Stimulated activated CD8-positive, alpha-beta memory T cell treated with anti-CD3 and anti-CD28 coated beads, Interleukin-12 subunit alpha, Interleukin-12 subunit beta, amount 100 ng/mL, for 24 hours (primary cell): ENCODE measurements at regions not wholly inside any gene's neighbourhood (a gene's known extent, or its start where the extent isn't known, plus 50 kb on each side); places are given as distances from the start of the nearest gene placed in this dataset.

Experiments used
- DNase-seq: peaks from one replicate; pipeline ENCODE4 v3.0.0-alpha.2; 2020; ENCODE audit errors: extremely low read depth

DNA sequence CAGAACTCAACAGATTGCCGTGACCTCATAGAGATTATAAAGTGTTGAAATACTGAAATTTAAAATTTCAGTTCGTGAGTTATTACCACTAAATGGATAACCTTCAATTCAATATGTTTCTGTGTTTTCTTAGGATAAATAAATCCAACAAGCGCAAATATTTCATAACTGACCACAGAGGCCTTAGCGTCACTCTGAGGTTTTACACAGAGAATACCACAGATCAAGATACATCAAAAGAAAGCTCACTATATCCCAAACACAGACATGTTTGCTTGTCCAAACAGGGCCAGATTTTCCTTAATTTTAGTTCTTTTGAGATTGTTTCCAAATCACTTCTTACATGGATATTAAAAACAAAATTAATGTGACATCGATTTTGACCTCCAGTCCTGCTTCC, 235.8 kb downstream of the EFNB2 start:
- DNase-seq = no peak

- DNase-seq = no peak
Measured at GRCh38 chr13:106297283-106297682, 238.2 kb downstream of the EFNB2 start.

GRCh38 chr13:106296723-106297122, 238.7 kb downstream of the EFNB2 start:
- DNase-seq = no peak

GRCh38 chr13:106295971-106296370, 239.5 kb downstream of the EFNB2 start:
- no peak for DNase-seq

DNA sequence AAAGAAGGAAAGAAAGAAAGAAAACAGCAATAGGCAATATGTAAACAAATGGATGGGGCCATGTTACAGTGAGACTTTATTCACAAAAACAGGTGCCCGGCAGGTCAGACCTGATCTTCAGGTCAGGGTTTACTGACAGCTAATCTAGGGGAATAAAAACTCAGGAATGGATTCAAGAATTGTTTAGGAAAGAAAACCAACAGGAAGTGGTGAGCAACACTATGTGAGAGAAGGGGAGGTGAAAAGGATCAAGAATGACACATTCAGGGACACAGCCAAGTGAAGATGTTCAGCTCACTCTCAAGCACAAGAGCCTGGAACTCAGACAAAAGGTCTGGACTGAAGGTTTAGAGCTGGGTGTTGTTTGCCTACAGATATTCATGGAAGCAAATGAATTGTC, 244.5 kb downstream of the EFNB2 start:
- DNase-seq = no peak

- no peak for DNase-seq
Measured at GRCh38 chr13:106287351-106287750, 248.1 kb downstream of the EFNB2 start.

DNA sequence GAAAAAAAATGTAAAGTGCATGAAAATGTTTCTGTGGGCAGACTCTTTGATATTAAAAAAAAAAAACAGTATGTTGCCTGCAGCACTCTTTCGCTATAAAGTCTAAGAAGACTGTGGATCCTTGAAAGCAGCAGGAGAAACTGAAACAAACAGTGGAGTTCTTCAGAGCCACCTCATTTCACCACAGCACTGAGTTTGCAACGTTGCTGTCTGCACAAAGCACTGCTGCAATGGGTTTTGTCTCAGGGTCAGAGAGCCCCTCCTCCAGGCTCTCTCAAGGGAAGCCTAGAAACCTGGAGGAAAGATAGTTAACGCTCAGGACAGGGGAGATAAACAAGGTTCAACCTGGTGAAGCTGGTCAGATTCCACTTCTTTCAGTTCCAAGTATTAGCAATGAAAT, 248.7 kb downstream of the EFNB2 start:
- no peak for DNase-seq

- DNase-seq = no peak
Measured at GRCh38 chr13:106284358-106284757, 251.1 kb downstream of the EFNB2 start.

GRCh38 chr13:106281426-106281825, 254.0 kb downstream of the EFNB2 start:
- DNase-seq = no peak

DNA sequence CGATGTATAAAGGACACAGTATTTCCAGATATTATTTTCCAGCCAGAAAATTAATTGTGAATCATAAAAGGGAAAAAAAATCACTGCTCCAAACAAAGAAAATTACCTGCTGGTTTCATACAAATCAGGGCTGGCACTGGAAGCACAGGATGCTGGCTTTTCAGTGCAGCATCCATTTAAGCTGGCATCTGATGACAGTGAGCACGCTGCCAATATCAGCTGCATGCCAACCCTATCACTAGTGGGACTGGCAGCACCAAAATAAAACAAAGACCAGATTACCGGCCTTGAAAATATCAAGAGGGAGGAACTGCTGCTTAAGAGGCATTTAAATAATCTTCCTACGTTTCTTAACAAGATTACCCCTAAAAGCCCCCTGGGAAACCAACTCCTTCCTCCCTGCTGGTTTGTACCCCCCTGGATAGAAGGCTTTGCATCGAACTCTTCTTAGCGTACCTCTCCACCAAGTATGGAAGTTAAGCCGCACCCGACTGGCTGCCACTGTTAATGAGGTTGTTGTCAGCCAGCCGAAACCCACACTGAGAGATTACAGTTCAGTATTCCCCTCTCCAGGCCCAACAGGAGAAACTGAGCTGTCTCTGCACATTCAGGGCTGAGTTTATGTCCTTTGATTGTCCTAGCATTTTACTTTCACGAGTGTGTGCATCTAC, 257.8 kb downstream of the EFNB2 start:
- no peak for DNase-seq

- no peak for DNase-seq
Measured at GRCh38 chr13:106276876-106277275, 258.6 kb downstream of the EFNB2 start.

DNA sequence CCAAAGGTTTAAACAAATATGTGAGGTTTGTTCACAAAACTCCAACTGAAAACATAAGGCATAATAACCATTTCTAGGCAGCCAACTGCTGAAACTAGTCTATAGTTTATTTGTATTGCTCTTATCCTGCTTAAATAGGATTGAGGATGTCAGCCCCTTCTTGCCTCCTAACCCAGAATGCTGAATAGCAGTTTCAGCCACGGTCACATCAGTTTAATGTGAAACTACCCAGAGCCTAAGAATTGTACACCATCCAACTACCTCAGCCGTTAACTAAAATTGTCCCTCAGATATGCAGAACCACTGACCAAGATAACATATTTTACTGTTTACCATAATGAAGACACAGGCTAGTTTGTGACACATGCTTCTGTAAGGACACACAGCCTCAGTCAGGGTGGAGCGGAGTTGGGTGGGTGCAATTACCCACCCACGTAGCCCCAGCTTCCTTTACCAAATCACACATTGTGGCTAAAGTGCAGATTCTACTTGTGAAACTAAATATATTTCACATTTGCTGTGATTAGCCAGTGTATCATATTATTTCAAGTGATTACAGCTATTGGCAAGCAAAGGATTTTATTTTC, 259.9 kb downstream of the EFNB2 start:
- DNase-seq = no peak

DNA sequence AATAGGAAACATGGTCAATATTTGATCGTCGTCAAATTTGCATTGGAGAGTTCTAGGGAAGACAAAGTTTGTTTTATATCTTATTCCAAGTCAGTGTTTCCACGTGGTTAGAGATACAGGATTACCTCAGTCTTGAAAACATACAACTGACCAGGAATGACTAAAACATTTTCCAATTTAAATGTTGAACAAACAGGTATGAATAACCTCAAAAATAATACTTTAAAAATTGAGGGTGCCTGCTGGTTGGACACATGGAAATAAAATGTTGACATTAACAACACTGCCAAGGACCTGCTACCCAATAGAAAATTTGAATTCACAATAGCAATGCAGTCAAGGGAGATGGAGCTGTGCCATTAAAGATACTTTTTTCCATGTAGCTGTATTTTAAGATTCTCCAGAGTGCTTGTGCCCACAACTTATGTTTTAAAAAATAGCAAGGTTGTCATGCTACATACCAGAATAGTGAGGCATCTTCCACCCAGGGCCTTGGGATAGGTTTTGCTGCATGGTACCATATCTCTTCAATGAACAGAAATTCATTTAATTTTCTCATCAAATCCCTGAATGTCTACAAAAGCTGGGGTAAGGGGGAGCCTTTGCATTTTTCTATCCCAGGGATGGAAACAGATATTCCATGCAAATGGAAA, 260.8 kb downstream of the EFNB2 start:
- DNase-seq = no peak

DNA sequence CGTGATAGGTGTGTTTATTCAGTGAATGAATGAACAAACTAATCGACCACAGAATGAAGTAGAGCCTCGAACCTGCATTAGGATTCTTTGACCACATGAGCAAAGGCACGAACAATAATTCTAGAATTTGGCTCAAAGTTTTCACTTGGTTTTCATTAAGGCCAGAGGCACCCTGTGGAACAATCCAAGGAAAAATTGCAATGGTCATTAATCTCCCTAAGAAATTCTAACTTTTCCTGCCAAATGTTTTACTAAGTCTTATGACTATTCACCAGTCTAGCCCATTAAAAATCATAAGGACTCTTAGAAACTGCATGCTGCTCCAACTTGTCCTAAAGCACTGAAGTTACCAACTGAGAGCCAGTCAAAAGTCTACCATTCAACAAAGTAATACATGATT, 271.7 kb downstream of the EFNB2 start:
- no peak for DNase-seq

DNA sequence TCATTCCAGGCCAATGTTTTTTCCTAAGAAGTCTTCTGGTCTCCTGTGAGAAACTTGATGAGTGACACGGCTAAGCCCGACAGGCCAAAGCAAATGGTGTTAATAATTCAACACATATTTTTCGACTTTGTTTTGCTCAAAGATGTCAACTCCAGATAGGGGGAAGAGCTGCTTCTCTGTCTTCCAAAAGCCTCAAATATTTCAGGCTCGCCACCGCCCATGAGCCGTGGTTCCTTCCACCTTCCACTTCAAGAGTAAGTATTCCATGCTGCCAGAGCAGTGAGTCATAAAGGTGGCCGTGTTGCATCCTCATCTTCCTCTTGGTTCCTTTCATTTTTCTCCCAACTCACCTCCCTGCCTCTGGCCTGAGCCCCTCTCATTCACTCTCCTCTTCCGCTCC, 272.6 kb downstream of the EFNB2 start:
- DNase-seq = no peak

- DNase-seq = no peak
Measured at GRCh38 chr13:106261450-106261849, 274.0 kb downstream of the EFNB2 start.

DNA sequence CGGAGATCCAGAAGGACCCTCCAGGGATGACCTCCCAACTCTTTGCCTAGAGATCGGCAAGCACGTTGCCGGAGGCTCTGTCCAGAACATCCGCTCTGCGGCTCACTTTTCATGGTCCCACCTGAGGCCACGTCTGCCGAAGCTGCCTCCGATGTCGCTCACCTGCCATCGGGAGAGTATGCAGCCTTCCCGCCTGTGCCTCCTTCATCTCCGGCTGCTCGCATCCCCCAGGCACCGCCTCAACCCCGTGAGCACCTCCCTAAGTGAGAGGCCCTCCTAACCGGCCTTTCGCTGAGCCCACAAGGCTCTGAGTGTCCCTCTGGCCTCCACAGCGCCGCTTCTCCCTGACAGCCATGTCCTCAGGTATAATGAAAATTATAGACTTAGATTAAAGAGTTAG, 275.1 kb downstream of the EFNB2 start:
- DNase-seq = no peak

DNA sequence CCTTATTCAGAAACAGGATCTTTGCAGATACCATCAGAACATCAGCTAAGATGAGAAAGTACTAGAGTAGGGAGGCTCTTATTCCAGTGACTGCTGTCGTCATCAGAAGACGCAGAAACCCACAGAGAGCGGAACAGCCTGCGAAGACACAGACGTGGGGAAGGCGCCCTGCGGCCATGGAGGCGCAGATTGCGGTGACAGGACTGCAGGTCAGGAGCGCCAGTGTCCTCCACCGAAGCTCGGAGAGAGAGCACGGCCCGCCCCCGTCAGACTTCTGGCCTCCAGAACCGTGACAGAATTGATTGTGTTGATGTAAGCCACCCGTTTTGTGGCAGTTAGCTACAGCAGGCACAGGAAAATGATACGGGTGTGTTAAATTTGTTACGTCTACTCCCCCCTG, 275.5 kb downstream of the EFNB2 start:
- no peak for DNase-seq

DNA sequence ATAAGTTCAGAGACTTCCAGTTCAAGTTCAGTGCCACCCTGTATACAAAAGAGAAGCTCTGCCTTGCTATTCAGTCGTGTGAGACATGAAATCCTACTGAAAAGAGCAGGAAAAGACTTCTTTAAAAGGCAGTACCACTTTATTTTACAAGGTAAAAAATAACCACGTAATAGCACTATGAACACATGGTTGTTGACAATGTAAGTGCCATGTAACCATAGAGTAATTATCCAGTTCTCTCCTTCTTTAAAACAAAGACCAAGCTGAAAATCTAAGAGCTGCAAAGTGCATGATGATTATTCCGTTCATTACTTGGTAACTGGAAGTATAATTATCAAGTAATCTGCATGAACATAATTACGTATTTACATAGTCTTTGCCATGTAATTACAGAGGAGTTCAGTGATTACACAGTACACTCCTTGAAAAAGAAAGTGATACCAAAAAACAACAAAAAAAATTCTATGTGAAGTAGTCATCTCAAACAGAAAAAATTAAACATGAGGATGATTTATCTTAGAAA, 288.7 kb downstream of the EFNB2 start:
- no peak for DNase-seq

GRCh38 chr13:106246242-106246641, 289.2 kb downstream of the EFNB2 start:
- DNase-seq = no peak

DNA sequence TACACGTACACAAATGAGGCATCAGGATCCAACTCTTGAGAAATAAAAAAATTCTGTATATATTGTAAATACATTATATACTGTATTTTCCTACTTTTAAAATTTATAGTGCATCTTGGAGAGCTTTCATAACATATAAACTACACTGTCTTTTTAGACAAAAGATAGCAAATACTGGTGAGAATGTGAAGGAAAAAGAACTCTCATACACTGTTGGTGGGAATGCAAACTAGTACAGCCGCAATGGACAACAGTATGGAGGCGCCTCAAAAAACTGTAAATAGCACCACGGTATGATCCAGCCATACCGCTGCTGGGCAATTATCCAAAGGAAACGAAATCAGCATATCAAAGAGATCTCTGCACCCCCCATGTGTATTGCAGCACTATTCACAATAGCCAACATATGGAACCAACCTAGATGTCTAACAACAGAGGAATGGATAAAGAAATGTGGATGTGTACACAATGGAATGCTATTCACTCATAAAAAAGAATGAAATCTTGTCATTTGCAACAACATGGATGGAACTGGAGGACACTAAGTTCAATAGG, 292.4 kb downstream of the EFNB2 start:
- no peak for DNase-seq

DNA sequence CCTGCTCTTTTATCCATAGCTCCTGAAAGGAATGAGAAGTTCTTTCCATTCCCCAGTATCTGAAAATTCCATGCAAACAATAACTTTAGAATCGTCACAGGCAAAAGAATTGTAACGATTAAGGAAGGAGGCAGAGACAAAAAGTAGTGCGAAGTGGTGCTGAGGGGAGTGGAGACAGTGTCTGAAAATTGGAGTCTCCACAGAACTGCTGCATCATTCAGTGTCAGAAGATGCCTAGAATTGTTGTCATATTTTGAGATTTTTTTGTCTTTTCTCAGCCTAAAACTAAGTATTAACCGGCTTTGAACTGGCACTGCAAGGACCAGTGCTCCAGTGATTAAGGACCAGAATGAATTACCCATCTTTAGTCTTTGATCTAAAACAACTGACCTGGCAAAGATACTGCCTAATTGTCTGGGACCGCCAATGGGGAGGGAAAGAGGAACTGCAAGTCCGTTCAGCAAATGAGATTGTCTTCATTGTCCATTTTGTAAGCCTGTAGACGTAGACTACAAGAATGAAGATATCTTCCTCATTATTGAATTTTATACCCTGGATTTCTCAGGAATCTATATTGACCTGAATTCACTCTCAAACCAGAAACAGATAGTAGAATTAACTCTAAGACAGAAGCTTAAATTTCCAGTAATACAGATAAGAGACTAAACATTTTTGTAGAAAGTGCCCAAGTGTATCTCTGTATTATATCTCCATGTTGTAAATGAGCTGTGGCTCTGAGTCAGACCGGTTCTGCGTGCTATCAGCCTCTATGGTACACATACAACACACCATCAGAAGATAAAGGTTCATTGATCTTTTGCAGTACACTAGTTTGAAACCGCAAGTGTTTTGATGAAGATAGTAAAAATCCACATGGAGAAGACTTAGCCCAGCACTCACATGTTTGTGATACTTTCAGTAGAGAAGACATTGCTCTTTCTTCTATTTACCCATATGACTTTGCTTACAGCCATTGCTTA, 293.2 kb downstream of the EFNB2 start:
- no peak for DNase-seq
